HK-2 (cell line): ENCODE measurements at regions not wholly inside any gene's neighbourhood (a gene's known extent, or its start where the extent isn't known, plus 50 kb on each side); places are given as distances from the start of the nearest gene placed in this dataset.
"Not testable (repeated sequence)": the region's sequence is repeated elsewhere in the genome, so short reads cannot be mapped to it uniquely, and the experiment has no call there.

Experiments used
- DNase-seq: peaks from one replicate; pipeline ENCODE4 v3.0.0-alpha.2; 2018; ENCODE audit not compliant: unreplicated experiment

- DNase-seq, result no peak
These were observed 51.9 kb upstream of the TBL1XR1 start for GRCh38 chr3:177249203-177249602.

DNA sequence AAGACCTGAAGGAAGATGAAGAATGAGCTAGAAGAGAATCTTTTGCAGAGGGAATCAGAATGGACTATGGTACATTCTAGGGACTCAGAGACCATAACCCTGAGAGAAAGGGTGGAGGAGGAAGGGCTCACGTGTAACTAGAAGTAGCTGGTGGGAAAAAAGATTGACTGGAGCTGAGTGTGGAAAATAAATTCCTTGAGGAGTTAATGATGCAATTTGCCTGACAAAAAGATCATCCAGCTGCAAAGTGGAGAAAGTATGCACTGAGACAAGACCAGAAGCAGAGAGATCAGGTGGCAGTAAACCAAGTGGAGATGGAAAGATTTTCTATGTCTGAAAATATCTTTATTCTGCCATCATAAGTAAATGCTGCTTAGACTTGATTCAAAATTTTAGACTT, 52.9 kb upstream of the TBL1XR1 start:
- no peak for DNase-seq

DNA sequence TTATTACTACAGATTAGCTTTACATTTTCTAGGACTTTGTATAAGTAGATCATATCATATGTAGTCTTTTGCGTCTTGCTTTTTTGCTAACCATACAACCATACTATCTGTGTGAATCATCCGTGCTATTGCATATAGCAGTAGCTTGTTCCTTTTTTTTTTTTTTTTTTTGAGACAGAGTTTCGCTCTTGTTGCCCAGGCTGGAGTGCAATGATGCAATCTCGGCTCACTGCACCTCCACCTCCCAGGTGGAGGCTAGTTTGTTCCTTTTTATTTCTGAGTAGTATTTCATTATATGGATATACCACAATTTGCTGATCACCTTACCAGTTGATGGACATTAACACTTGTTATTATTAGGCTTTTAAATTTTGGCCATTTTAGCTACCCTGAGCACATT, 54.5 kb upstream of the TBL1XR1 start:
- no peak for DNase-seq

DNA sequence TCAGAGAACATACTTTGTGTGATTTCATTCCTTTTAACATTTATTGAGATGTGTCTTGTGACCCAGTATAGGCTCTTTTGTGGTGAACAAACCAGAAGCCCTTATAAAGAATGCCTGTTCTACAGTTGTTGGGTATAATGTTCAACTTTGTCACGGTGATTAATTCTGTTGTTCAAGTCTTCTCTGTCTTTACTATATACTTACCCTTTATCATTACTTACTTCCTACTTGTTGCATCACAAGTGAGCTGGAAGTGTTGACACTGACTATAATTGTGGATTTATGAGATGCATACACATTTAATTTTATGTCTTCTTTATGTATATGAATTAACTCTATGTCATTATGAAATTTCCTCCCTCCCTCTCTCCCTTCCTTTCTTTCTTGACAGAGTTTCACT, 59.7 kb upstream of the TBL1XR1 start:
- DNase-seq, result no peak

DNA sequence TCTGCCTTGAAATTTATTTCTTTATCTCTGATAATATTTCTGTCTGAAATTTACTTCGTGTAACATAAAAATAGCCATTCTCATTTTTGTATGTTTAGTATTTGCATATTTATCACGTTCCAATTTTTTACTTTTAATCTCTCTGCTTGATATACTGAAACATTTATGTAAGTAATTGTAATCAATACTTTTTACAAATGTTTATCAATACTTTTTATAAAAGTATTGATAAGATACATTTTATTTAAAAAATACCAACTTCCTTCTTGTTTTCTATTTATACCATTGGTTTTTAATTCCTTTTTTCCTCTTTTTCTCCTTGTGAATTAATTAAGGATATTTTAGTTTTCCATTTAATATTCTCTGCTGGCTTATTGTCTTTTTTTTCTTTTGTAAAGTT, 60.3 kb upstream of the TBL1XR1 start:
- DNase-seq, result no peak

DNA sequence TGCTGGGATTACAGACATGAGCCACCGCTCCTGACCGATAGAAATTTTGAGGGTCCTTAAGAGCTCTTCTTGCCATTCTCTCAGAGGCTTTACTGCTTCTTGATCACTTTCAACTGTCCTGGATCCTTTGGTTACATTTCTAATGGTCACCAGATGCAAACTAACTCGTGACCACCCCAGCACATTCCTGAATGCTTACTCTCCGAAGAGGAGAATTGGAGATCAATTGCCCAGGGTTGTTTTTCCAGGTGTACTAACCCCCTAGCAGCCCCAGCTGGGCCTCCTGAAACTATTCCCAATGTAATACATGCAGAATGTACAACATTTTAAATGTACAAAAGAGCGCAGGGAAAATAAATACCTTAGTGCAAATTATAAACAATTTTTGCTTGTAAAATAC, 65.1 kb upstream of the TBL1XR1 start:
- no peak for DNase-seq

DNA sequence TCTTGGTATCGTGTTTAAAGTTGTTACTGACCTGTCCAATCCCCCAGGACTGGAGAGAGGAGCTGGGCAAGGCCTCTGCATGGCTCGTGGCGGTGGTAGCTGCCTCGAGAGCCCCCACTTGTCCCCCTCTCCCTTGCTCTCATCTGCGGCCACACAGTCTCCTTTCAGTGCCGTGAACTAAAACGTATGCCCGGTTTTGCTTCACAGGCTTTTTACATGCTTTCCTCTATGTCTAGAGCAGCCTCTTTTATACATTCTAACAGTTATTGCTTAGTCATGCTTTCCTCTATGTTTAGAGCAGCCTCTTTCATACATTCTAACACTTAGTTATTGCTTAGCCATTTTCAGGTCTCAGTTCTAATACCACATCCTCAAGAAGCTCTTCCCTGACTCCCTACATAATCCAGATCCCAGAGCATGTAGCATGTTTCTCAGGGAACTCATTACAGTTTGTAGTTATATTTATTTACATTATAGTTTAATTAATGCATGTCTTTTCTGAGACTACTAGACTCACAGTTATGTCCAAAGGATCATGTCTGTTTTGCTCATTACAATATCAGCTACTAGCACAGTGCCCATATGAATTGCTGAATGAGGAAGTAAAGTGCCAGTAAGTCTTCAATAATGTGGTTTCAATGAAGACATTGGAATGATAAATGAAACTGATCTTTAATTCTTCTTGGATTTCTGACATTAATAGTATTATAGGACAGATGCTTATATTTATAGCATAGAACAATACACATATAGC, 66.5 kb upstream of the TBL1XR1 start:
- DNase-seq, result no peak

DNA sequence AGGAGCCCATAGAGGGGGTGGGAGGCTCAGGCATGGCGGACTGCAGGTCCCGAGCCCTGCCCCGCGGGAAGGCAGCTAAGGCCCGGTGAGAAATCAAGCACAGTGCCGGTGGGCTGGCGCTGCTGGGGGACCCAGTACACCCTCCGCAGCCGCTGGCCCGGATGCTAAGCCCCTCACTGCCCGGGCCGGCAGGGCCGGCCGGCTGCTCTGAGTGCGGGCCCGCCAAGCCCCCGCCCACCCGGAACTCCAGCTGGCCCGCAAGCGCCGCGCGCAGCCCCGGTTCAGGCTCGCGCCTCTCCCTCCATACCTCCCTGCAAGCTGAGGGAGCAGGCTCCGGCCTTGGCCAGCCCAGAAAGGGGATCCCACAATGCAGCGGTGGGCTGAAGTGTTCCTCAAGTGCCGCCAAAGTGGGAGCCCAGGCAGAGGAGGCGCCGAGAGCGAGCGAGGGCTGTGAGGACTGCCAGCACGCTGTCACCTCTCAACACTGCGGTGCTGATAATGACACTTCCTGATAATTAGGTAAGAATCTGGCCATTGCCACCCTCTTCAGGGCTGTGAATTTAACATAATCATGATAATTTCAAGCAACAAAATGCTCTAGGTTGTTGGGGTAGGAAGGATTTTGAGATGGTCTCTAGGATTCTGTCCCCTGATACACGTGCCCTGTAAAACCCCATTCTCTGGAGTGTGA, 74.7 kb upstream of the TBL1XR1 start:
- not testable (repeated sequence) for DNase-seq

- DNase-seq, result no peak
These were observed 80.7 kb upstream of the TBL1XR1 start for GRCh38 chr3:177278016-177278415.

GRCh38 chr3:177279118-177279815, 82.0 kb upstream of the TBL1XR1 start:
- peak; percentile 49 for DNase-seq

DNA sequence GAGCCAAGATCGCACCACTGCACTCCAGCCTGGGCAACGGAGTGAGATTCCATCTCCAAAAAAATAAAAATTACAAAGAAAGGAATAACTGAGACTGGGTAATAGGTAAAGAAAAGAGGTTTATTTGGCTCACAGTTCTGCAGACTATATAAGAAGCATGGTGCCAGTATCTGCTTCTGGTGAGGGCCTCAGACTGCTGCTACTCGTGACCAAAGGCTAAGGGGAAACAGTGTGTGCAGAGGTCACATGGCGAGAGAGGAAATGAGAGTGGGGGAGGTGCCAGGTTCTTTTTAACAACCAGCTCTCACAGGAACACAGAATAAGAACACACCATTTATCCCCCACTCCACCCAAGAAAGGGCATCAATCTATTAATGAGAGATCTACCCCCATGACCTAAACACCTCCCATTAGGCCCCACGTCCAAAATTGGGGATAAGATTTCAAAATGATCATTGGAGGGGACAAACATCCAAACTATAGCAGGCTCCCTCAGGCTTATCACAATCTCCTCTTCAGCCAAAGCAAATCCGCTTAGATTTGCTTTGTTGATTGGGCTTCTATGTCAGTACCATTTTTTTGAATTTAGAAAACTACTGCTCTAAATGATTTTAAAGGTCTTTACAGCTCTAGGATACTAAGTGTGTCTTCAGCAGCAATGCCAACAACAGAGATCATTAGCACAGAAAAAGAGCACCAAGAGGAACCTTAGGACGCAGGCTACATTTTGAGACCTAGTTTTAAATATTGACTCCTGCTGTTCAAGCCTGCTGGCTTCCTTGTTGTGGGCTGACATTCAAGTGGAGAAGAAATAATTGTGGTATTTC, 84.2 kb upstream of the TBL1XR1 start:
- no peak for DNase-seq

- no peak for DNase-seq
These were observed 84.9 kb upstream of the TBL1XR1 start for GRCh38 chr3:177282119-177282655.

GRCh38 chr3:177283983-177284382, 86.7 kb upstream of the TBL1XR1 start:
- no peak for DNase-seq

DNA sequence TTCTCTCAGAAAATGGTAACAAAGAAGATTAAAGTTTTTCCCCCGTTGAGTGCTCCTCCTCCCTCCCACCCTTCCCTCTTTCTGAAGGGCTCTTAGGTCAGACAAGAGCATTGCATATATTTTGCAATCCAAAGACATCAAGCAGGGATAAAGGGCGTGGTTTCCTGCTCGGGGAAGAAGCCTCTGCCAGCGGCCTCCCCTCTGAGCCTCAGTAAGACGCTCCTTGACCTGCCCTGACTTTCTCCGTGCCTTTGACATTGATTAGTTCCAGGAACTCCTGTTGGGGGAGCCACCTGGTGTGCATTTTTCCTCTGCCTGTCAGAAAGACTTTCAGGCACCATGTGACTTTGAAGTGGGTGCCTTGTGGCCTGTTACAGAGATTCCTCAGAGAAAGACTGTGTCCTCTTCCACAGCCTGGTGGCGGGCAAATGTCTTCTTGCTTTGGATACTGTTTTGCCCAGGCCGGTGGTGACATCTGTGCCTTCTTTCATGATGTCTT, 87.2 kb upstream of the TBL1XR1 start:
- DNase-seq, result peak; percentile 82

DNA sequence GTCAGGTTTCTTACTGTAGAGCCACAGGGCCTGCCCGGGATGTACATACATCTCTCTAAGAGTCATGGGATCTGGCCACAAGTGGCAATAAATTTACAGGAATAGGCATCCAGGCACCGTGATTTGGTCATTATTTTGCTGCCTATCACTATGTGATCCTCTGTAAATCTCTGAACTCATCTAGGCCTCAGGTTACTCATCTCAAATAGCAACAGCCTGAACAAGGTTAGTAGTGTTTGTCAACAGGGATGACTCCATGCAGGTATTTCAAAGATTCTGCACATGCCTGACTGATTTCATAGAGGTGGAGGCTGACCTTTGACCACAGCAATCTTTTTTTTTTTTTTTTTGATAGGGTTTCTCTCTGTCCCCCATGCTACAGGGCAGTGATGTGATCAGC, 88.8 kb upstream of the TBL1XR1 start:
- DNase-seq, result peak; percentile 65

- DNase-seq, result no peak
These were observed 89.9 kb upstream of the TBL1XR1 start for GRCh38 chr3:177287231-177287630.

DNA sequence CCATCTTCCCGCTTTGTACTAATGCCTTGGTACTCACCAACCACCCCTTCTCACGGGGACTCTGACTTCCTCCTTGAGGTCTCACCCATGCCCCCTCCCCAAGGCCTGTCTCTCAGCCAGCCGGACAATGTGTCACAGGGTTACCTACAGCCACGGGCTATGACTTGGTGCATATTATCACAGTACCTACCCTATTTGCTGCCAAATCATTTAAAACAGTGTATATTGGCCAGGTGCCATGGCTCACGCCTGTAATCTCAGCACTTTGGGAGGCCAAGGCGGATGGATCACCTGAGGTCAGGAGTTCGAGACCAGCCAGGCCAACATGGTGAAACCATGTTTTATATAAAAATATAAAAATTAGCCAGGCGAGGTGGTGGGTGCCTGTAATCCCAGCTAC, 93.4 kb upstream of the TBL1XR1 start:
- DNase-seq, result no peak

GRCh38 chr3:177294221-177294620, 96.9 kb upstream of the TBL1XR1 start:
- DNase-seq, result peak; percentile 80

- no peak for DNase-seq
These were observed 97.8 kb upstream of the TBL1XR1 start for GRCh38 chr3:177295116-177295515.

DNA sequence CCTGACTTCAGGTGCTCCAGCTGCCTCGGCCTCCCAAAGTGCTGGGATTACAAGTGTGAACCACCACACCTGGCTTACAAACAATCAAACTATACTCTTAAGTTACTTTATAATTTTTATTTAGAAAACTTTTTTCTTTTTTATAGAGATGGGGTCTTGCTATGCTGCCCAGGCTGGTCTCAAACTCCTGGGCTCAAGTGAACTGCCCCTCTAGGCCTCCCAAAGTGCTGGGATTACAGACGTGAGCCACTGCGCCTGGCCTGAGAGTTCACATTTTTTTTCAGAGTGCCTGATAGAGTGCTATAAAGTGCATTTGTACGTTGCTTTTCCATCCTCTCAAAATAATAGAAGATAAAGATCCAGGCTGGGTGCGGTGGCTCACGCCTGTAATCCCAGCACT, 102.0 kb upstream of the TBL1XR1 start:
- no peak for DNase-seq

- DNase-seq, result peak; percentile 96
These were observed 103.0 kb upstream of the TBL1XR1 start for GRCh38 chr3:177300039-177300833.
